K562 (cell line): ENCODE measurements at regions not wholly inside any gene's neighbourhood (a gene's known extent, or its start where the extent isn't known, plus 50 kb on each side); places are given as distances from the start of the nearest gene placed in this dataset.

ENCODE experiments used
- ATAC-seq: fragments of 200-7000 bp; cut with Tn5 transposase; 3 replicates; pipeline ENCODE4 v1.9.1; 2020; ENCODE audit warnings: moderate library complexity
- BruUV-seq: library from RNA; stranded (reverse); fragments of 400-500 nt; replicated peaks from 2 replicates; lab custom pipeline; 2021; lab: Mats Ljungman, UMichigan
- CTCF ChIA-PET: fragments of 300-600 bp; formaldehyde crosslinking; extraction: SDS; loops from one replicate; lab custom pipeline; 2021; ENCODE audit warnings: low intra/inter-chr PET ratio; lab: Yijun Ruan, JAX
- POLR2A ChIA-PET: fragments of 300-600, 350-650 bp; sonication (Branson Sonifier 250); formaldehyde crosslinking; extraction: SDS; loops from one replicate; lab custom pipeline; 2021; ENCODE audit warnings: antibody characterized with exemption, inconsistent platforms; lab: Yijun Ruan, JAX
- DNase-seq, 4 experiments: peaks; one replicate each; pipeline versions ENCODE4 v3.0.0 to v3.0.0-alpha.2; 2011 to 2018; ENCODE audit warnings: low spot score in 3 of 4, mixed read lengths in 3 of 4; ENCODE audit errors: extremely low read depth in 1 of 4
- FAIRE-seq: peaks from 2 replicates; lab custom pipeline; 2011; peaks lifted over from hg19 to GRCh38; lab: Jason Lieb, UNC
- H2AFZ ChIP-seq: 2 replicates; pipeline ENCODE4 v1.6.0; 2011; ENCODE audit warnings: low read depth, low read length, control low read depth, inconsistent platforms
- H3K27ac ChIP-seq: fragments of 200-600 bp; 3 replicates; pipeline ENCODE4 v1.8.0; 2011; ENCODE audit warnings: low read depth, mild to moderate bottlenecking, control low read depth, inconsistent platforms, low read length, moderate library complexity, mixed read lengths; ENCODE audit errors: extremely low read depth
- H3K27me3 ChIP-seq, 2 experiments: fragments of 300-600 bp in 1 of 2; 2 replicates in 1 of 2; 3 replicates in 1 of 2; pipeline versions ENCODE4 v1.6.0 to v1.8.0; 2011; ENCODE audit warnings: inconsistent platforms in 2 of 2, low read length in 2 of 2, mild to moderate bottlenecking in 1 of 2, mixed read lengths in 1 of 2, moderate library complexity in 1 of 2; ENCODE audit not compliant: control insufficient read depth in 2 of 2, insufficient read depth in 2 of 2
- H3K36me3 ChIP-seq: fragments of 300-600 bp; 3 replicates; pipeline ENCODE4 v1.8.0; 2011; ENCODE audit warnings: mild to moderate bottlenecking, low read length, inconsistent platforms; ENCODE audit not compliant: control insufficient read depth, insufficient read depth
- H3K4me1 ChIP-seq, 2 experiments: fragments of 200-600 bp in 1 of 2; replicated peaks in 1 of 2; 2 replicates in 1 of 2; 3 replicates in 1 of 2; pipeline versions ENCODE4 v1.5.1 to v1.8.0; 2011; ENCODE audit warnings: inconsistent platforms in 2 of 2, low read length in 2 of 2, mild to moderate bottlenecking in 1 of 2, mixed read lengths in 1 of 2, moderate library complexity in 1 of 2; ENCODE audit not compliant: control insufficient read depth in 2 of 2, insufficient read depth in 2 of 2
- H3K4me2 ChIP-seq: 2 replicates; pipeline ENCODE4 v1.6.1; 2011; ENCODE audit warnings: low read length, control low read depth, inconsistent platforms, mixed read lengths; ENCODE audit not compliant: insufficient read depth
- H3K4me3 ChIP-seq: fragments of 200-600 bp; sonication (generic), shearing (Covaris generic); 2 replicates; pipeline ENCODE4 v1.5.1; 2016; ENCODE audit warnings: control low read depth, inconsistent platforms
- H3K79me2 ChIP-seq: fragments of 200-600 bp; 3 replicates; pipeline ENCODE4 v1.8.0; 2011; ENCODE audit warnings: low read length, inconsistent platforms; ENCODE audit not compliant: control insufficient read depth, insufficient read depth
- H3K9ac ChIP-seq, 2 experiments: 2 replicates each; pipeline versions ENCODE4 v1.6.0 to v1.6.1; 2011; ENCODE audit warnings: low read depth in 2 of 2, low read length in 2 of 2, control low read depth in 1 of 2, inconsistent platforms in 1 of 2, mild to moderate bottlenecking in 1 of 2, mixed read lengths in 1 of 2; ENCODE audit not compliant: insufficient read depth in 1 of 2
- H3K9me1 ChIP-seq: one replicate; pipeline ENCODE4 v1.6.0; 2011; ENCODE audit warnings: inconsistent platforms, mild to moderate bottlenecking, low read length, moderate library complexity; ENCODE audit not compliant: control insufficient read depth, insufficient read depth
- H3K9me3 ChIP-seq: replicated peaks from 2 replicates; pipeline ENCODE4 v1.5.1; 2011; ENCODE audit warnings: low read depth, low read length, inconsistent platforms; ENCODE audit not compliant: control insufficient read depth, insufficient read depth
- H4K20me1 ChIP-seq: replicated peaks from 2 replicates; pipeline ENCODE4 v1.6.1; 2011; ENCODE audit warnings: low read length, inconsistent platforms, mixed read lengths; ENCODE audit not compliant: control insufficient read depth, insufficient read depth
- CC2D1A ChIP-seq: fragments of 450-650 bp; IDR thresholded peaks from 2 replicates; pipeline ENCODE4 v1.6.1; 2017; ENCODE audit warnings: mild to moderate bottlenecking
- HNRNPK ChIP-seq: fragments of 200-400 bp; formaldehyde crosslinking; IDR thresholded peaks from one replicate; pipeline ENCODE4 v1.6.1; 2018; ENCODE audit warnings: mild to moderate bottlenecking, low read depth, low read length; ENCODE audit not compliant: poor library complexity, severe bottlenecking
- LARP7 ChIP-seq: fragments of 450-650 bp; IDR thresholded peaks from 2 replicates; pipeline ENCODE4 v1.6.1; 2016
- NFIX ChIP-seq: fragments of 250-450 bp; sonication (Bioruptor Pico); IDR thresholded peaks from 2 replicates; pipeline ENCODE4 v1.4.0; 2020; ENCODE audit warnings: low read depth, mild to moderate bottlenecking, moderate library complexity
- POLR2AphosphoS2 ChIP-seq: IDR thresholded peaks from 2 replicates; pipeline ENCODE4 v1.6.1; 2012; ENCODE audit warnings: low read length, improper control_type of control experiment
- SMARCA5 ChIP-seq: fragments of 450-650 bp; IDR thresholded peaks from 2 replicates; pipeline ENCODE4 v1.6.1; 2016
- TBP ChIP-seq: optimal IDR thresholded peaks from 2 replicates; pipeline ENCODE3; 2011; ENCODE audit warnings: low read depth, low read length, improper control_type of control experiment
- THRAP3 ChIP-seq: fragments of 450-650 bp; IDR thresholded peaks from 2 replicates; pipeline ENCODE4 v1.6.1; 2016; ENCODE audit warnings: mild to moderate bottlenecking, inconsistent platforms, borderline replicate concordance
- WGBS: fragments of 100-300 bp; shearing (Covaris generic); methylation state at CpG from one replicate; pipeline ENCODE4 v1.1.6; 2016; ENCODE audit warnings: low coverage, mixed read lengths; ENCODE audit not compliant: insufficient coverage; ENCODE audit errors: missing lambda C conversion rate; 5-methylcytosine and 5-hydroxymethylcytosine counted together
- in situ Hi-C: fragments of 300-500 bp; cut with MboI; formaldehyde crosslinking; loops from 4 replicates; pipeline ENCODE4 v1.15.0; 2018; ENCODE audit warnings: inconsistent platforms, mixed read lengths
- intact Hi-C: fragments of 100-400 bp; cut with micrococcal nuclease; formaldehyde crosslinking; loops from 2 replicates; pipeline ENCODE4 v1.14.2; 2022
- TF ChIP-seq, protein P1 (sequence below): fragments of 250-450 bp; sonication (Bioruptor Pico); IDR thresholded peaks from 2 replicates; pipeline ENCODE4 v1.4.0; 2020; ENCODE audit warnings: mild to moderate bottlenecking, moderate library complexity
- TF ChIP-seq, protein P2 (sequence below): sonication (generic); formaldehyde crosslinking; IDR thresholded peaks from 2 replicates; pipeline ENCODE4 v1.8.0; 2022; ENCODE audit warnings: mild to moderate bottlenecking, low read depth, missing genetic modification reagents
- TF ChIP-seq, protein P3 (sequence below), 2 experiments: fragments of 450-650 bp in 1 of 2; sonication (generic) in 1 of 2; formaldehyde crosslinking in 1 of 2; IDR thresholded peaks in 1 of 2; conservative IDR thresholded peaks in 1 of 2; 2 replicates each; pipeline versions ENCODE4 v1.6.1 to v1.8.1; 2016 to 2023; ENCODE audit warnings: mild to moderate bottlenecking in 2 of 2, moderate library complexity in 2 of 2, inconsistent platforms in 1 of 2, missing genetic modification reagents in 1 of 2

DNA sequence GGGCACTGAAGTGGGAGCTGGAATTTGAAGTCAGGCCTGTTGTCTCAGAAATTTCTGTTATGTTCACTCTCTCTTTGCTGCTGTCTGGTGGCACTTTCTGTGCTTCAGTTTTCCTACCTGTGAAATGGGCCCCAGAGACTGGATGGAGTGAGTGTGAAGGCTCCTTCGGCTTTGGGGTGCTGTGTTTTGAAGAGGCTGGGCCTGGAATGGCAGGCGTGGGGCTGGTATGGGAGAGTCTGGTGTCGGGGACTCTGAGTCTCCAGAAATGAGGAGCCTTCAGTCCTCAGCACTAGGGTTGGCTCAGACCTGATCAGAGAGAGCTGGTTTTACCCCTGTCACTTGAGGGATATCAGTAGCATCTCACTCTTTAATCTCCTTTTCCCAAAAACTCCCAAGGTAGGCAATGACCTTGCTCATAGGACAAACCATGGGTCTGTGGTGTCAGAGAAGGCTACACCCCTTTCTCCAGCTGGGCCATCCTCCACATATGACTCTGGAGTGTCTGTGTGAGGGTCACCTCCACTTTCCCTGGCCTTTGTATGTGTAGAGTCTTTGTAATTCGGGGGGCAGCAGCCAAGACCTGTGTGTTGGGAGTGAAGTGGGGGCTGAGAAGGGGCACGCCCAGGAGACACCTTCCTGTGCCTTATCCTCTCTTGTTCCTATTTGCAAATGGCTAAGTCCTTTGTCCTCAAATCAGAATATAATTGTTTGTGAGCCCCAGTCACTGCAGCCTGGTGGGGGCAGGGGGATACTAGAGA is 279.9 kb downstream of the PTPRU start:
- Histone ChIP-seq H3K27ac (no peak overlapping the region), H3K4me1 (no peaks in the 10 kb centered on the region), H3K9ac (no peak overlapping the region), H4K20me1 (no peaks in the 10 kb centered on the region), H2AFZ (no peak overlapping the region), H3K79me2 (no peaks in the 10 kb centered on the region), H3K9me3 (no peaks in the 10 kb centered on the region), H3K4me2 (no peak overlapping the region), H3K27me3 (peaks cover 0 to 4% of the 10 kb centered on the region in 2 experiments; a peak in 1 of 5 replicates), H3K4me3 (no peak overlapping the region), H3K36me3 (no peaks in the 10 kb centered on the region), H3K9me1 (no peaks in the 10 kb centered on the region)
- ATAC-seq (no peak), FAIRE-seq (no peak), DNase-seq (no peak)
- POLR2A ChIA-PET = interaction anchor here (0.5 kb wide), 1 partner anchor 9 kb away, joined by 3 read pairs; no protein-coding TSS in a partner anchor
- intact Hi-C loops (loop anchor here (10.0 kb wide), 1 partner anchor 1189 kb away; no protein-coding TSS in a partner anchor), in situ Hi-C loops (no loop called here)
- BruUV-seq = no TSS peak
- TF ChIP-seq LARP7 (no peak), NFIX (CRISPR knock-in tag) (no peak), POLR2AphosphoS2 (no peak), CC2D1A (no peak), HNRNPK (no peak), THRAP3 (no peak), SMARCA5 (no peak), TBP (no peak)
- TF ChIP-seq, protein P1, sequence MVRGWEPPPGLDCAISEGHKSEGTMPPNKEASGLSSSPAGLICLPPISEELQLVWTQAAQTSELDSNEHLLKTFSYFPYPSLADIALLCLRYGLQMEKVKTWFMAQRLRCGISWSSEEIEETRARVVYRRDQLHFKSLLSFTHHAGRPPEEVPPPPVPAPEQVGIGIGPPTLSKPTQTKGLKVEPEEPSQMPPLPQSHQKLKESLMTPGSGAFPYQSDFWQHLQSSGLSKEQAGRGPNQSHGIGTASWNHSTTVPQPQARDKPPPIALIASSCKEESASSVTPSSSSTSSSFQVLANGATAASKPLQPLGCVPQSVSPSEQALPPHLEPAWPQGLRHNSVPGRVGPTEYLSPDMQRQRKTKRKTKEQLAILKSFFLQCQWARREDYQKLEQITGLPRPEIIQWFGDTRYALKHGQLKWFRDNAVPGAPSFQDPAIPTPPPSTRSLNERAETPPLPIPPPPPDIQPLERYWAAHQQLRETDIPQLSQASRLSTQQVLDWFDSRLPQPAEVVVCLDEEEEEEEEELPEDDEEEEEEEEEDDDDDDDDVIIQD (CRISPR knock-in tag) = no peak
- TF ChIP-seq, protein P2, sequence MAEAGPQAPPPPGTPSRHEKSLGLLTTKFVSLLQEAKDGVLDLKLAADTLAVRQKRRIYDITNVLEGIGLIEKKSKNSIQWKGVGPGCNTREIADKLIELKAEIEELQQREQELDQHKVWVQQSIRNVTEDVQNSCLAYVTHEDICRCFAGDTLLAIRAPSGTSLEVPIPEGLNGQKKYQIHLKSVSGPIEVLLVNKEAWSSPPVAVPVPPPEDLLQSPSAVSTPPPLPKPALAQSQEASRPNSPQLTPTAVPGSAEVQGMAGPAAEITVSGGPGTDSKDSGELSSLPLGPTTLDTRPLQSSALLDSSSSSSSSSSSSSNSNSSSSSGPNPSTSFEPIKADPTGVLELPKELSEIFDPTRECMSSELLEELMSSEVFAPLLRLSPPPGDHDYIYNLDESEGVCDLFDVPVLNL = no peak
- TF ChIP-seq, protein P3, sequence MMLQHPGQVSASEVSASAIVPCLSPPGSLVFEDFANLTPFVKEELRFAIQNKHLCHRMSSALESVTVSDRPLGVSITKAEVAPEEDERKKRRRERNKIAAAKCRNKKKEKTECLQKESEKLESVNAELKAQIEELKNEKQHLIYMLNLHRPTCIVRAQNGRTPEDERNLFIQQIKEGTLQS (IDR thresholded peaks at IDR 0.05) = no peak
- TF ChIP-seq, protein P3 (CRISPR knock-in tag; conservative IDR thresholded peaks at IDR 0.05) = no peak
- WGBS = 0% methylated on average over 5 of the region's 5 CpGs
- CTCF ChIA-PET = no interaction called here
